Kidney tubule cell (primary cell): ENCODE measurements at regions not wholly inside any gene's neighbourhood (a gene's known extent, or its start where the extent isn't known, plus 50 kb on each side); places are given as distances from the start of the nearest gene placed in this dataset.
"Not testable (repeated sequence)": the region's sequence is repeated elsewhere in the genome, so short reads cannot be mapped to it uniquely, and the experiment has no call there.

Source experiments
- DNase-seq: peaks from one replicate; pipeline ENCODE4 v3.0.0-alpha.2; 2018; ENCODE audit warnings: low spot score

DNA sequence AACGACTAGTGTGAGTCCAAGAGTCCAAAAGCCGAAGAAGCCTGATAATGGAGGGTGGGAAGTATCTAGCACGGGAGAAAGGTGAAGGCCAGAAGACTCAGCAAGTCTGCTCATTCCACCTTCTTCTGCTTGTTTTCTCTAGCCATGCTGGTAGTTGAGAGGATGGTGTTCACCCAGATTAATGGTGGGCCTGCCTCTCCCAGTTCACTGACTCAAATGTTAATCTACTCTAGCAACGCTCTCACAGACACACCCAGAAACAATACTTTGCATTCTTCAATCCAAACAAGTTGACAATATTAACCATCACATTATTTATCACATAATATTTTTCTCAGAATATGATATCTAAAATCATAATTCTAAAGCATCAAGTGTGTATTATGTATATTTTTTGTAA lies 1055.1 kb upstream of the PCDH10 start:
- DNase-seq = no peak

DNA sequence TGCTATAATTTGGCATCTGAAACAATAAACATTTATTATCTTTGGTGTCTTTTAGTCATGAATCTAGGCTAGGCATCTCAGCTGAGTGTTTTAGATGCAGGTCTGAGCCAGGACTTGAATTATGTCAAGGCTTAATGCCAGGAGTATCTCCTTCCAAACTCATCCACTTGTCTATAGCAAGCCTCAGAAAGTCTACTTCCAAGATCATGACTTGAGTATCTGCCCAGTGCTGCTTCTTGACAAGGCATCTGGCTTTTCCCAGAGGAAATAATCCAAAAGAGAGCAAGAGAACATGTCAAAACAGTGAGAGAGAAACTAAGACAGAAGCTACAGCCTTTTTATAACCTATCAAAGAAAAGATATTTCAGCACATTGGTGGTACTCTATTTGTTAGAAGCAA lies 1052.1 kb upstream of the PCDH10 start:
- DNase-seq = no peak

- no peak for DNase-seq
Measured at GRCh38 chr4:132101526-132101925, 1047.6 kb upstream of the PCDH10 start.

DNA sequence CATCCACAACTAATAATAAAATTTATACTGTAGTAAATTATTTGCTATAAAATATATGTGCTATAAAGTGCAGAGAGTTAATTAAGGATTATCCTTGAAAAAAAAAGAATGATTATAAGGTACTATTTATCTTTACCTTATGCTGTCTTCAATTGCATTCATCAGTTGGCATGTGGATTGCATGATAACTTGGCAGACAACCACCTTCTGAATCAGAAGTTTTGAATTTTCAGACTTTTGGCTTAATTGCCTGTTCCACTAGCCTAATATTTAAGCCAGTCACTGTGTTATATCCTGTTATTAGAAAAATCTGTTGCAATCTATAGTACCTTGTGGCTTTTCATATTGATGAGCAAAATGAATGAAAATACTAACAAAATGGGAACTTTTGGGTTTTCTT lies 1040.3 kb upstream of the PCDH10 start:
- no peak for DNase-seq

- DNase-seq = no peak
Measured at GRCh38 chr4:132114885-132115284, 1034.2 kb upstream of the PCDH10 start.

- DNase-seq = not testable (repeated sequence)
Measured at GRCh38 chr4:132122741-132123140, 1026.4 kb upstream of the PCDH10 start.

DNA sequence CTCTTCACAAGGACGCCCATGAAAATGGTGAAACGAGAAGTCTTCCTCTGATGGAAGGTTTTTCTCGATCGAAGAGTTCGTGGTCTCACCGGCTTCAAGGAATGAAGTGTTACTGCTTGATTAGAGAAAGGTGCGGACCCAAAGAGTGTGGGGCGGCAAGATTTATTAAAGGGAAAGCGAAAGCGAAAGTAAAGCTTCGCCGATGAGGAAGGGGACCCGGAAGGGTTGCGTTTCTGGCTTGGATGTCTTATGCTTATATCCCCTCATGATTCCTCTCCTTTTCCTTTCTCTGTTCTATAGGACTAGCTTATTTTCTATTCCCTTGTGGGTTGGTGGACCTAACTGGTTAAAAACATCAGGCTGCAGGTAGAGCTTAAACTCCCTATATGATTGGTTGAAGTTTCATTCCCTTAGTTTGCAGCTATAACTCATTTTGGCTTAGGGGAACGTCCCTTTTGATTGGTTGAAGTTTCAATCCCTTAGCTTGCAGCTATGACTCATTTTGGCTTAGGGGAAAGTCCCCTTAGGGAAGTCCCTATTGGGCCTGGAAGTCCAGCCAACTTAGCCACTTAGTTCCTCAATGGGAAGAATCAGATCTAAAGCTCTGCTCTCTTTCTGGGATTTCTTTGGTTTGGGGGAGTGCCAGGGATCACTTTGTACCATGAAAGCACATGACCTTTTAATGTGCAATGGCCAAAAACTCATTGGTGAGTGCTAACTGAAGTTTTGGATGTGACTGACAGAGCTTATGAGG lies 1025.0 kb upstream of the PCDH10 start:
- DNase-seq = peak; percentile 72

- DNase-seq = no peak
Measured at GRCh38 chr4:132124624-132124974, 1024.5 kb upstream of the PCDH10 start.

- DNase-seq = no peak
Measured at GRCh38 chr4:132125131-132125530, 1024.0 kb upstream of the PCDH10 start.

DNA sequence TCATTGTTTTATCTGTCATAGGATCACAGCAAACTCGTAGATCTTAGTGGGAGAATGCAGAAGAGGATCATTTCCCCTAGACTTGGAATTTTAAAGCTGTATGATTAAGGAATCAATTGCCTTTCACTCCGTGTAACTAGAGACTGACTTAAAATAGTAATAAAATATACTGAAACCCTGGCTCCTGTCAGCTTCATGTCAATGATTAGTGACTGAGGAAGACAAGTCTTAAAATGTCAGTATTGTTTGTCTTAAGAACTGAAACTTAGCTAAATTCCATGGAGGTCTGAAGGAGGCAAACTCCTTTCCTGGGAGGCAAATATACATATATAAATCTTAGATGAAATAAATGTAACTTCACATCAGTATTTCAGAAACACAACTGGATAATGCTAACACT lies 1016.7 kb upstream of the PCDH10 start:
- no peak for DNase-seq

DNA sequence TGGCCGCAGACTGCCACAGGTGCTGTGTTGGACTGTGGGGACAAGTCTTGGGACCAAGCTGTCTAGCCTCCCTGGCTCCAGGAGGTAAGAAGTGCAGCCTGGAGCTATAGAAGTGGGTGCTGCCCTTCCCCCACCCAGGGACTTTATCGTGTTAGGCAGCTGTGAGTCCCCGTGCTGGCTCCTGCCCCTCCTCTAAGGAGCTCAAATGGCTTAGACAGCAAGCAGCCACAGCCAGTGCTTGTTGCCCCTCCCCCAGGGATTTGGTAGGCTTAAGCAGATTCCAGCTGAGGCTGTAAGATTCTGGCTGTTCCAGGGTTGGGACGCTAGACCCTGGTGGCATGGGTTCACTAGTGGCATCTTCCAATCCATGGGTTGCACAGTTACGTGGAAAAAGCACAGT lies 979.4 kb upstream of the PCDH10 start:
- DNase-seq = no peak

- peak; percentile 86 for DNase-seq
Measured at GRCh38 chr4:132180020-132180427, 969.1 kb upstream of the PCDH10 start.

DNA sequence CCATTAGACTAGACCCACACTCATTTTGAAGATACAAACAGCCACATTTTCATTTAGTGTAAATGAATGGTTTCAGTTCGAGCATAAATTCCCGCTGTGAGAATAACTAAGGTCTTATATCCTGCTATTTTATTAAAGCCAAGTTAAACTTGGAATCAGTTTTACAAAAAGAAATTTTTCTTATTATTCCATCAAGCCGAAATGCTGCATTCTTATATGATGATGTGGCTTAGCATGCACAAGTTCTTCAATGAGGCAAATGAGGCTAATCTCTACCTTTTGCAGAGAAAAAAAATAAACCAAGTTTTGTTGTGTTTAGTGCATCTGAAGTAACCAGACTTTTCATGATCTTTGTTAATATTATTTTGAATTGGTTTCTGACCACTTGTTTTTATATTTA lies 953.9 kb upstream of the PCDH10 start:
- no peak for DNase-seq

DNA sequence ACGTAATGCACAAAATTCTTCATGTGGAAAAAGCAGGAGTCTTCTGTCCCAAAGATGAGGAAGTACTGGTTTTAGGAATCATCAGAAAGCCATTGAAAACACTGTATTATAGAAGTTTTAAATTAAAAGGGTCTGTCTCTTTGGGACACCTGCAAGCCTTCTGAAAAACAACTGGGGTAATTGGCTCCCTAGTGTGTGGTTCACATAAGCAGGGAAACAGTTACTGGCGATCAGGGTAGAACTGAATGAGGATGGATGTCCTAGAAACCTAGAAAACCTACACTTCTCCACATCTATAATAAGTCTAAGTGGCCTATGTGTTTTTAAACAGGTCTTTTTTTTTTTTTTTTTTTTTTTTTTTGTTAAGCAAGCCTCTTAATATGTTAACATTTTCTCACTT lies 945.5 kb upstream of the PCDH10 start:
- DNase-seq = no peak

- DNase-seq = no peak
Measured at GRCh38 chr4:132214519-132214918, 934.6 kb upstream of the PCDH10 start.

- DNase-seq = peak; percentile 52
Measured at GRCh38 chr4:132218406-132218805, 930.7 kb upstream of the PCDH10 start.

DNA sequence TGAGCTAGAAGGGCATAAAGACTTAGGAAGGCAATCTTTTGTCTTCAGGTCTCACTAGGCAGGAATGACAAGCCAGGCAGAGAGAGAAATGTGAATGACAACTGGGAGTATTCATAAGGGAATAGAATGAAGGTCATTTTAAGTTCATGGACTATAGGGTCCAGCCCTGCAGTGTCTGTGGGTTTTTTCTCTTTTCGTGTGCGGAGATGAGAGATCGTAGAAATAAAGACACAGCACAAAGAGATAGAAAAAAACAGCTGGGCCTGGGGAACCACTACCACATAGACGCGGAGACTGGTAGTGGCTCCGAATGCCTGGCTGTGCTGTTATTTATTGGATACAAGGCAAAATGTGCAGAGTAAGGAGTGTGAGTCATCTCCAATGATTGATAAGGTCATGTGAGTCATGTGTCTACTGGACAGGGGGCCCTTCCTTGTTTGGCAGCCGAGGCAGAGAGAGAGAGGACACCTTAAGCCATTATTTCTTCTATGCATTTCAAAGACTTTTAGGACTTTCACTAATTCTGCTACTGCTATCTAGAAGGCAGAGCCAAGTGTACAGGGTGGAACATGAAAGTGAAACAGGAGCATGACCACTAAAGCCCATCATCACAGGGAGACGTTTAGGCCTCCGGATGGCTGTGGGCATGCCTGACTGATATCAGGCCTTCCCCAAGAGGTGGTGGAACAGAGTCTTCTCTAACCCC lies 921.8 kb upstream of the PCDH10 start:
- DNase-seq = peak; percentile 40

GRCh38 chr4:132227857-132228165 lies 921.3 kb upstream of the PCDH10 start:
- DNase-seq = not testable (repeated sequence)

GRCh38 chr4:132228676-132229075 lies 920.4 kb upstream of the PCDH10 start:
- no peak for DNase-seq

DNA sequence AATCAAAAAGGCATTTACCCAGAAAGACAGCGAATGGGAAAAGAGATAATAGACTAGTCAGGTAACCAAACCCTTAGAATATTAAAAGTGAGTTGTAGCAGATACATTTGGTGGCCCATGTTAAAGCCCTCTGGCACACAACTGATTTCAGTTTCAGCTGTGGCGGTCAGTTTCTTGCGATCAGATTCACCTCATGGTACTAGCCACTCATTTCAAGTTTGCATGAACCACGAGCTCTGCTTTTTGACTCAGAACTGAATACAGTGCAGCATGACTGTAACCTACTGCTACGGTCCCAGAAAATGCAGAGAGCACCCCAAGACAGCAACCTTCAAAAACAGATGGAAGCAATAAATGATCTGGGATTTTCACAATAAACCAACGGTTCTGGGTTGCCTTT lies 919.1 kb upstream of the PCDH10 start:
- no peak for DNase-seq

- DNase-seq = no peak
Measured at GRCh38 chr4:132238697-132239096, 910.4 kb upstream of the PCDH10 start.

DNA sequence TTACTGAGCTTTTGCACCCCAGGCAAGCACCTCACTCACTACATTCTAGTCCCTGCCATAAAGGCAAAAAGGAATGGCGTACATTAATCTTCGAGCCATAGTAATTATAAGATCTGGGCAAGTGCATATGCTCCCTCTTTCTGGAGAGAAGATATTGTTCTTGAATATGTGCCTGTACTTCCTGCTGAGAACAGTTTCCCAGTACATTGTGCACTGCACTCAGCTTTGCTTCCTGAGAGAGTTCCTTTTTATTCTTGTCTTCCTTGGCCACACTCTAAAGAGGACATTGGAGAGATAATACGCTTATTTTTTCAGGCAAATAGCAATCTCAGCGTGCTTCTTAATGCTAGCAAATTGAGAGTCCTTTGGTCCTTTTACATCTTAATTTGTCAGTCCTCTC lies 909.0 kb upstream of the PCDH10 start:
- no peak for DNase-seq

DNA sequence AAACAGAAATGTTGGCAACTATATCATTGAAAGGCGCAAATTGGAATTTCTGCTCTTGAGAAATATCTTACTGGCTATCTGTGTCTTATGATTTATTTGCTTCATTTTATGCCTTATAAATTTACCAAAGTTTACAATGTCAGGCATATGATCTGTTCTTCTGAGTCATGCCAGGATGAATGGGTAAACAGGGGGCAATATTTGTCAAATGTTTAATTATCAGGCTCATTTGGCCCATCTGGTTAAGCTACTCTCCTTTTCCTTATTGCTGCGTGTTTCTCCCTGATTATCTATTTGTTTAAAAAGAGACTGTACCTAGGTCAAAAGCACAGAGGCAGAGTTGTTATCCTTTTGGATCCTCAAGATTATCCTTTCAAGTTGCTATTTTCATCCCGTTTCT lies 903.8 kb upstream of the PCDH10 start:
- no peak for DNase-seq

DNA sequence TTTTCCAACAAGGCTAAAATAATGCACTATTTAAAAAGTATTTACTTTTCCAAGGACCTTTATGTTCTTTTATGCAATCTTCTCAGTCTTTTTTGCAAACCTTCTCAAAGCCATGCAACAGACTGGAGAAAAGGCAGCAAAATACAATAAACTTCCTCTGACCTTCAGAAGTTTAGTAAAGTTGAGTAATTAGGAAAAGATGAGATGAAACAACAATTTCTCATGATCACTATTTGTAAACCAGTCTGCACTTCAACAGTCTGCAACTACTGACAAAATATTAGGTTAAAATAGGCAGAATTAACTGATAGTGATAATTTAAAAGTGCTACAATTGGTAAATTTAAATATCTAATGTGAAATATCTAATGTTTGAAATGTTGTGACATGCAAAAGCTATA lies 884.9 kb upstream of the PCDH10 start:
- no peak for DNase-seq
